ENCODE measurements at regions not wholly inside any gene's neighbourhood (a gene's known extent, or its start where the extent isn't known, plus 50 kb on each side); places are given as distances from the start of the nearest gene placed in this dataset.

DNA sequence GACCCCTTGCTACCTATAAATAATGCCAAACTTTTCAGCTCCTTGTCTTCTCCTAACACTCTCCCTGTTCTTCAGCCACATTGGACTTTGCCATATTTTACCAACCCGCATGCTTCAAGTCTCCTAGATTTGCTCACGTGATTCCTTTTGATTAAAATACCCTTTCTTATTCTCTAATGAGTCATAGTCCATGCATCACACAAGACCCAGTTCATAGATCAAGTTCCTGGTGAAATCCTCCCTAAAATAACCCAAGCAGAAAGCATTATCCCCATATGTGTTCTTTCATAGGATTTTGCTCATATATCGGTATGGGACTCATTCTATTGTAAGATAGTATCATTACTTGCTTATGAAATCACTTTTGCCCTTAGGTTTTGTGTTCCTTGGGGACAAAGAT is 108.9 kb upstream of the STXBP5 start:
- no peak for TF ChIP-seq POLR2A (IDR thresholded peaks at IDR 0.05; ENCODE audit: low read depth)
- TF ChIP-seq, protein P1, sequence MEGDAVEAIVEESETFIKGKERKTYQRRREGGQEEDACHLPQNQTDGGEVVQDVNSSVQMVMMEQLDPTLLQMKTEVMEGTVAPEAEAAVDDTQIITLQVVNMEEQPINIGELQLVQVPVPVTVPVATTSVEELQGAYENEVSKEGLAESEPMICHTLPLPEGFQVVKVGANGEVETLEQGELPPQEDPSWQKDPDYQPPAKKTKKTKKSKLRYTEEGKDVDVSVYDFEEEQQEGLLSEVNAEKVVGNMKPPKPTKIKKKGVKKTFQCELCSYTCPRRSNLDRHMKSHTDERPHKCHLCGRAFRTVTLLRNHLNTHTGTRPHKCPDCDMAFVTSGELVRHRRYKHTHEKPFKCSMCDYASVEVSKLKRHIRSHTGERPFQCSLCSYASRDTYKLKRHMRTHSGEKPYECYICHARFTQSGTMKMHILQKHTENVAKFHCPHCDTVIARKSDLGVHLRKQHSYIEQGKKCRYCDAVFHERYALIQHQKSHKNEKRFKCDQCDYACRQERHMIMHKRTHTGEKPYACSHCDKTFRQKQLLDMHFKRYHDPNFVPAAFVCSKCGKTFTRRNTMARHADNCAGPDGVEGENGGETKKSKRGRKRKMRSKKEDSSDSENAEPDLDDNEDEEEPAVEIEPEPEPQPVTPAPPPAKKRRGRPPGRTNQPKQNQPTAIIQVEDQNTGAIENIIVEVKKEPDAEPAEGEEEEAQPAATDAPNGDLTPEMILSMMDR (IDR thresholded peaks at IDR 0.05), result no peak
